ENCODE measurements at regions not wholly inside any gene's neighbourhood (a gene's known extent, or its start where the extent isn't known, plus 50 kb on each side); places are given as distances from the start of the nearest gene placed in this dataset.

GRCh38 chr1:82321794-82322193, 521.1 kb downstream of the ADGRL2 start:
- TF ChIP-seq POLR2AphosphoS5 (IDR thresholded peaks at IDR 0.05) (no peak), POLR2A (IDR thresholded peaks at IDR 0.05) (no peak), EP300 (IDR thresholded peaks at IDR 0.05) (no peak)
- TF ChIP-seq, protein P1, sequence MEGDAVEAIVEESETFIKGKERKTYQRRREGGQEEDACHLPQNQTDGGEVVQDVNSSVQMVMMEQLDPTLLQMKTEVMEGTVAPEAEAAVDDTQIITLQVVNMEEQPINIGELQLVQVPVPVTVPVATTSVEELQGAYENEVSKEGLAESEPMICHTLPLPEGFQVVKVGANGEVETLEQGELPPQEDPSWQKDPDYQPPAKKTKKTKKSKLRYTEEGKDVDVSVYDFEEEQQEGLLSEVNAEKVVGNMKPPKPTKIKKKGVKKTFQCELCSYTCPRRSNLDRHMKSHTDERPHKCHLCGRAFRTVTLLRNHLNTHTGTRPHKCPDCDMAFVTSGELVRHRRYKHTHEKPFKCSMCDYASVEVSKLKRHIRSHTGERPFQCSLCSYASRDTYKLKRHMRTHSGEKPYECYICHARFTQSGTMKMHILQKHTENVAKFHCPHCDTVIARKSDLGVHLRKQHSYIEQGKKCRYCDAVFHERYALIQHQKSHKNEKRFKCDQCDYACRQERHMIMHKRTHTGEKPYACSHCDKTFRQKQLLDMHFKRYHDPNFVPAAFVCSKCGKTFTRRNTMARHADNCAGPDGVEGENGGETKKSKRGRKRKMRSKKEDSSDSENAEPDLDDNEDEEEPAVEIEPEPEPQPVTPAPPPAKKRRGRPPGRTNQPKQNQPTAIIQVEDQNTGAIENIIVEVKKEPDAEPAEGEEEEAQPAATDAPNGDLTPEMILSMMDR (IDR thresholded peaks at IDR 0.05) = no peak

Data from upper lobe of left lung (tissue), 4 donors.